GM18873 (cell line): ENCODE measurements at regions not wholly inside any gene's neighbourhood (a gene's known extent, or its start where the extent isn't known, plus 50 kb on each side); places are given as distances from the start of the nearest gene placed in this dataset.
"Not testable (repeated sequence)": the region's sequence is repeated elsewhere in the genome, so short reads cannot be mapped to it uniquely, and the experiment has no call there.

Source experiments
- ATAC-seq: cut with Tn5 transposase; IDR thresholded peaks from one replicate; pipeline ENCODE4 v1.9.1; 2021; ENCODE audit warnings: mild to moderate bottlenecking, moderate library complexity, moderate number of reproducible peaks; ENCODE audit not compliant: unreplicated experiment, low FRiP score

DNA sequence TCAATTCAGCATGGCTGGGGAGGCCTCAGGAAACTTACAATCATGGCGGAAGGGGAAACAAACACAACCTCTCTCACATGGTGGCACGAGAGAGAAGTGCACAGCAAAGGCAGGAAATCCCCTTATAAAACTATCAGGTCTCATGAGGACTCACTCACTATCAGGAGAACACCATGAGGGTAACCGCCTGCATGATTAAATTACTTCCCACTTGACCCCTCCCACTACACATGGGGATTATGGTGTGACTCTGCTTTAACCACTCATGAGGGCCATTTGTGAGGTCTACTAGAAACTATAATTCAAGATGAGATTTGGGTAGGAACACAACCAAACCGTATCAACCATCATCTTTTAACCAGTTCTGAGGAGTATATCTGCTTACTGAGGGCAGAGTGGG, 387.4 kb upstream of the NFIA start:
- ATAC-seq = no peak

DNA sequence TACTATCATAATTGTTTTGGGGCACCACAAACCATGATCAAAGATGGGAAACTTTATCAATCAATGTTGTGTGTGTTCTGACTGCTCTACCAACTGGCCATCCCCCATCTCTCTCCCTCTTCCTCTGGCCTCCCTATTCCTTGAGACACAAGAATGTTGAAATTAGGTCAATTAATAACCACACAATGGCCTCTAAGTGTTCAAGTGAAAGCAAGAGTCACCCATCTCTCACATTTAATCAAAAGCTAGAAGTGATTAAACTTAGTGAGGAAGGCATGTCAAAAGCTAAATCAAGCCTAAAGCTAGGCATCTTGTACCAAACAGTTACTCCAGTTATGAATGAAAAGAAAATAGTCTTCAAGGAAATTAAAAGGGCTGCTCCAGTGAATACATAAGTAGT, 390.3 kb upstream of the NFIA start:
- ATAC-seq = no peak

DNA sequence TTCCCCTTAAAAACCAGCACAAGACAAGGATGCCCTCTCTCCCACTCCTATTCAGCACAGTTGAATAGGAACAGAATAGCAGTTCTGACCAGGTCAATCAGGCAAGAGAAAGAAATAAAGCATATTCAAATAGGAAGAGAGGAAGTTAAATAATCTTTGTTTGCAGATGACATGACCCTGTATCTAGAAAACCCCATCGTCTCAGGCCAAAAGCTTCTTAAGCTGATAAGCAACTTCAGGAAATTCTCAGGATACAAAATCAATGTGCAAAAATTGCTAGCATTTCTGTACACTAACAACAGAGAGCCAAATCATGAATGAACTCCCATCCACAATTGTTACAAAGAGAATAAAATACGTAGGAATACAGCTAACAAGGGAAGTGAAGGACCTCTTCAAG, 394.1 kb upstream of the NFIA start:
- ATAC-seq = not testable (repeated sequence)

DNA sequence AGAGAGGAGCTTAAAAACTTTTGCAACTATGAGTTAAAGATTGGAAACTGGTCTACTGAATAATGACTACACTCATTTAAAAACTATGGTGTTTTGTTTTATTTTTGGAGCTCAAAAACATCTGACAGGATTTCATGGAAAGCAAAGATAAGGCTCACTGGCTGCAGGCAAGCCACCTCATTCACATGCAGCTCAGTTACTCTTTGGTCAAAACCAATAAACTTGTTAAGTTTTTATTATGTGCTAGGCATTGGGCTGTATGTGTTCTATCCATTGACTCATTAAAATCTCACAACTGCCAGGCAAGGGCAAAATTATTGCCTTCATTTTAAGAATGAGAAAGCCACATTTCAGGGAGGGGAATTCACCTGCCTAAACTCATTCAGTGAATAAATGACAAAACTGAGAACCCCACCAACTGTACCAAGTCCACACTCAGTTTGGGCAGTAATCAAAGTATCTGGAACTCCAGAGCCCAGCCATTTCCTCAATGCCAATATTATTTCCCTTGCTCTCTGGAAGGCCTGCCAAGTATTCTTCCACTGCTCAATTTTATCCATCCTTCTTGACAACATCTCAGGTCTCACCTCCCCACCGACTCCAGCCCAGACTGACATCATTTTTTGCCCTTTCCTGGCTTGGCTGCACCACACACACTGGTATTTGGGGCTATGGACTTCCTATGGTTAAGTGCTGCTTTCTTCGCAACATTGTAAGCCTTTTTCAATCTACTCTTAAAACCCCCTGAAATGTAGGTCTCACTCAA, 401.1 kb upstream of the NFIA start:
- no peak for ATAC-seq

DNA sequence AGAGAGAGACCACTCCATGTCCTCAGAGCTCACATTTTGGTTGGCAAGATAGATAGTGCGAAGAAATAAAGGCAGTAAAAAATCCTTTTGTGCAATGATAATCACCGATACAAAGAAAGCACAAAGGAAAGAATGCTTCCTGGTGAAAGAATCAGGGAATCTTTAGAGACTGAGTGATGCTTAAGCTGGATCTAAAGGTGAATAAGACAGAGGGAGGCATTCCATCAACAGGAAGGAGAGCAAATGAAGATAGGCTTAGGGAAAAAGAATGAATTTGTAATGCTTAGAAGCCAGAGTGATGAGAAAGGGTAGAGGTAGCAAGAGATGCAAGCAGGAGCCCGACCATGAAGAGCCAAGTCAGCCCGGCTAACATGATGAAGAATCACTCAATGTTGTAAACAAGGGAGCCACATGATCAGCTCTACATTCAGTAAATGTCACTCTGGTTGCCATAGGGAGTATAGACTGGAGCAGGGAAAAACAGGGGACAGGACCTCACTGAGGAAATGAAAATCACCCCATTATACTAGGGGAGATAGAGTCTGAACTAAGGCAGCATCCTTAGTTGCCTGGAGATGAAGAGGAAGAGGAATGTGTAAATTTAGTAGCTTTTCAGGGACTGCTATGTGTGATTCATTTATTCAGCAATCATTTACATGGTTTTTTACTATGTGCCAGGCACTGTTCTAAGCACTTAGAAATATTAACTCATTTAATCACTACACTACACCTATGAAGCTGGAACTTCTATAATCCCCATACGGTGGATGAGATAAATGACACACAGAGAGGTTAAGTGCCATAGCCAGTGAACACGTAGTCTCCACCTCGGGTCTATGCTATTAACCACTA, 402.6 kb upstream of the NFIA start:
- no peak for ATAC-seq

DNA sequence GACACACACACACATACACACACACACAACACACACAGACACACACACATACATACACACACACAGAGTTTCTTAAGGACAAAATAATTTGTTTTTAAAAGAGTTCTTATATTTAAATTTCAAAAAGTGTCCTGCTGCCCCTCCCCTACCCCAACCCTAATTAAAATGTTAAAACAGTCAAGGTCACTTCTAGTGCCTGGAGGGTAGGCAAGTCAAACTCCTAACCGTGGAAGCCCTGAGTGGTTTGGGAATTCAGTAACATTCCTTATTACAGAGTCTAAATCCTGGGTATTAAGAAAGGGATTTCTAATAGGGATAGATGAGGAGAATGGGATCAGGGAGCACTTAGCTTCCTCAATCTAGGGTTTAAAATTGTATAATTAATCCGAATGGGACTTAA, 403.6 kb upstream of the NFIA start:
- ATAC-seq = no peak

DNA sequence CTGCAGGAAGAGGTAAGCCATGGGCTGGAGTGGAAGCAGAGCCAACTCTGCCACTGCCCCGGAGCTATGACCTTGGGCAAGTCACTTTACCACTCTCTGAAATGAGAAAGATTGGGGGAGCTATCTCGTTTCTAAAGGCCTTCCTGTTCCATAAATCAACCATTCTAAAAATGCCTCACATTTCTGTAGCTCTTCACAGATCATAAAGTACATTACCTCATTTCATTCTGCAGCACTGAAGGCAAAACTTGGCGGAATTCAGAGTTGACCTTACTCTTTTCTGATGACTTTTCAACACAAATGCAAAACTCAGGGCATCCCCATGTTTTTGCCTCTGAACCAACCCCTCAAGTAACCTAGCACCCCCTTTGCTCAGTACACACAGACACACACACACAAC, 404.0 kb upstream of the NFIA start:
- no peak for ATAC-seq

DNA sequence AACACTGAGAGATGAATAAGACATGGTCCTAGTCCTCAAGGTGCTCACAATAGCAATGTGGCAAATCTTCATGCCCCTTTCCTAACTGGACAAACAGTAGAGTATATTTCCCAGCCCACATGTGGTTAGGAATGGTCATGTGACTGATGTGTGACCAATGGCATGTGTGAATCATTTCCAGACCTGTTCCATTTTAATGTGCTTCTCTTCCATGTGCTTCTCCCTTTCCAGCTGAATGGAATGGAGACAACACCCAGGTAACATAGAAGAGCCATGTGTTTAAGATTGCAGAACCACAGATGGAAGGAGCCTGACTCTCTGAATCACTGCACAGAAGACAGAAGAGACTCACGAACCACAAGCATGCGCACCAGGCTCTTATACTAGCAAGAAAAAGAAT, 409.9 kb upstream of the NFIA start:
- ATAC-seq = no peak

DNA sequence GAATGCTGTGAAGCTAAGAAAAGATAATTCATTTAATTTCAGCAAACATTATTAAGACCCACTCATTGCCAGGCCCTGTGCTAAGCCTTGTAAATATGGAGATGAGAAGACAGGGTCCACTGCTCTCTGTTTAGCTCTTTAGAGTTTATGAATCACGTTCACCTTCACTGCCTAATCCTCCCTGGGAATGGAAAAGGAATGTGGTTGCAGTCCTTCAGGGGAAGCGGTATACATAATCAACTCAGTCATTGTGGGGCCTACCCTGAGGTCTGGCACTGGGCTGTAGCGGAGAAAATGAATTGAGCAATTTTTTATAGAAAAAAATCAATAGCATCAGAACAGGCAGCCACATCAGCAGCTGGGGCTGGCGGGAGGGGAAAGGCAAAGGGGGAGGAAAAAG, 412.1 kb upstream of the NFIA start:
- ATAC-seq = no peak

DNA sequence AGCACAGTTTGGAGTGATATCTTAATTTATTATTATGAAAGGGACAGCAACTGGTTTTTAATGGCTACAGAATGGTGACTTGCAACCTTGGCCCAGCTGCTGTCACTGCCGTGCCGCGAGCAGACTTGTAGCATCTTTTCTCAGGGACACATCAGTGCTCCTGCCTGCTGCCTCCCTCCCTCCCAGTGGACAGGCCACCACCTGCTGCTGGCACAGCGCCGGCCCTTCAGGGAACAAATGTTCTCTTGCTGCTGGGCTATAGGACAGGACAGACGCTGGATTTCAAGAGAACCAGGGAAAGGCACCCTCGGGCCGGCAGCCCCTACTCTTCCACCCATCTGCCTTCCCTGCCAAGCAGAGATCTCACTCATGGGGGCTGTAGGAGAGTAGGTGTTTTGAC, 413.8 kb upstream of the NFIA start:
- no peak for ATAC-seq

DNA sequence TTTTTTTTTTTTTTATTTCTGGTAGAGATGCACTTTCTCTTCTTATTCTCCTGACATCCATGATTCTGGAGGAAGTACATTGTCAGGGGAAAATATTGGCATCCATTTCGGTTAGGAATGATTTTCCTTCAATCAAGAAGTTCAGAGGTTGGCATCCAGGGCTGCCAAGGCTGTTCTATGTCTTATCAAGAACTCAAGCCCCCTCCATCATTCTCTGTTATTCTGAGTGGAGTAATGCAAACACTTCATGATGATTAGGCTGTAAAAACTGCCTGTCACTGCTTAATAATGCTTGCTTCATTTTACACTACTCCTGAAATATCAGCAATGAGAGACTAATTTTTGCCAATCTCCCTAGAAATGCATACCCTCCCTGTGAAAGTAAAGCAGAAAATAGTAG, 417.1 kb upstream of the NFIA start:
- ATAC-seq = no peak

DNA sequence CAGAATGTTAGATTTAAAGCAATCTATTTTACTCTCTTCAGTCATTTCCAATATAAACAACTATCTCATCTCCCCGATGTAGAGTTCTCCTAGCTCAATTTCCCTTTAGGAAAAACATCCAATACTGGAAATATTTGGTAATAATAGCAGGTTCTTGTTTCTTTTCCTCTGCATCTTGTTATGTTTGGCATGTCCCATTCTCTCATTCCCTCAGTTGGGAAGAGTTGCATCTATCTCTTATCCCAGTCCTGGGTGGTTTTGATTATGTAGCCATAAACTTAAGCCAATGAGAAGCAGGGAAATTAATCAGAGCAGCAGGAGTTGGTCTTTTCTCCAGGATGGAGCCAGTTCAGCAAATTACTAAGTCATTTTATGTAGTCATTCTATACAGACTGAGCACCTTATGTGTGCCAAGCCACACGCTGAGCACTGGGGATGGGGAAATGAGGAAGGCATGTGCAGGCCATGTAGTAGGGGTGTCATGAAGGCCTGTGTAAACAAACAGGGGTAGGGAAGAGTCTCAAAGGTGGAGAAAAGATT, 418.2 kb upstream of the NFIA start:
- no peak for ATAC-seq

DNA sequence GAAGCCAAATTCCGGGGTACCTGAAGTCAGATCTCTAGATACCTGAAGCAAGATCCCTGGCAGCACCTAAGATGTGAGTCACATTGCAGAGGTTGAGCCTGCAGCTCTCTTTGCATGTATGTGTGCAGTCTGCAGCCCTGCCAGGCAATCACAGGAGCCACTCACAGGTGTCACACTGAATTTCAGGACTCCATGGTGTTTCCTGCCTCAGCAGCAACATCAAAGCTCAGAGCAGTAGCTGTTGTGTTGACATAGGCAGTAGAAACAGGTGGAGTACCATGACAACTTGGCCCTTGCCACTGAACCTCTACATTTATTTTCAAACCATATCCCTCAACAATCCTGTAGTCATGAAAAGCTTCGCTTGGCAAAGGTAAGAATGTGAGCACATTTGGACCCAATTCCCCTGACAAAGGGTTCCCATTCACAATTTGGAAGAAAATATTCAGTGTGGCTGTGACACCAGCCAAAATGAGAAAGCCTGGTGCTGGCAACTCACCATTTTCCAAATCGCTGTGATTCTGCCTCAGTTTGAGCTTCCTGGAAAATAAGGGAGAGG, 419.8 kb upstream of the NFIA start:
- ATAC-seq = no peak

DNA sequence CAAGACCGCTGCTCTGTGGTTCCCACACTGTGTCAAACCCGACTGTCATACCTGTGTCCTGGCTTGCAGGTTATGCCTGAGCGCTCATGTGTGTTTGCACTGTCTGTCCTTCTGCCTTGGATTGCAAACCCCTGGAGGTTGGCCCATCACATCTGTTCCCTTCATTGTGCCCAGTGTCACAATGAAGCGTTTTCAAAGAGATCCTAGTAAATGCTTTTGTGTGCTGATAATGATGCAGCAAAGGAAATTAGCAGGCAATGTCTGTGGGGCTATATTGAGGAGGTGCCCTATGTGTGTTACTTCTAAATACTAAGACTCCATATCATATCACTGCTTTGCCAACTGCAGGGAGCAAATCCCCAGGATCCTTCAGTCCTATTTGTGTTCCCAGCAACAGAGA, 424.4 kb upstream of the NFIA start:
- no peak for ATAC-seq

DNA sequence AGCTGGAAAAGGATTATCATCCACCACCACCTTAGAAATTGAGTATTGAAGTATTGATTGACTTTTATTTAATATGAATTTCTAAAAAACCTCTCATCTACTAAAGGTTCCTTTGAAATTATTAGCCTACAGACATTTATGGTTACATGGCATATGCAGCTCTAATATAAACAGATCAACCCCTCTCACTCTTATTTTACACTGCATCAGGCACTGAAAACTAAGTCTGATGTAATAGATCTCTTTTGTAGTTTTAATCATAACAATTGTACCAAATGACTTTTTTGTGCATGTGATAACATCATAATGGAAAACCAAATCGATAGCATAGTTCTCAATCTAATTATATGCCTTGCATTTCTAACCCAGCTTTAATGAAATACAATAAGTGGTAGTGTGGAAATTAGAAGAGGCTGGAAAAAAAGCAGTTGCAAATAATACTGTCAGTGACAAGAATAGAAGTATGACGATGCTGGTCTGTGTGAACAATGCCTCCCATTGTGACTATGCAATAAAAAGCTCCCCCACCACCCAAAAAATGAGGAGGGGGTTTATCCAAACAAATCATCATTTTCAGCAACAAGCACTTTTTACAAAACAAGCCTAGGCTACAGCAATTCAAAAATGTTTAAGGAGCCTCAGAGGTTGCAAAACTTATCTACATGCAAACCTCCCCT, 426.5 kb upstream of the NFIA start:
- ATAC-seq = no peak

DNA sequence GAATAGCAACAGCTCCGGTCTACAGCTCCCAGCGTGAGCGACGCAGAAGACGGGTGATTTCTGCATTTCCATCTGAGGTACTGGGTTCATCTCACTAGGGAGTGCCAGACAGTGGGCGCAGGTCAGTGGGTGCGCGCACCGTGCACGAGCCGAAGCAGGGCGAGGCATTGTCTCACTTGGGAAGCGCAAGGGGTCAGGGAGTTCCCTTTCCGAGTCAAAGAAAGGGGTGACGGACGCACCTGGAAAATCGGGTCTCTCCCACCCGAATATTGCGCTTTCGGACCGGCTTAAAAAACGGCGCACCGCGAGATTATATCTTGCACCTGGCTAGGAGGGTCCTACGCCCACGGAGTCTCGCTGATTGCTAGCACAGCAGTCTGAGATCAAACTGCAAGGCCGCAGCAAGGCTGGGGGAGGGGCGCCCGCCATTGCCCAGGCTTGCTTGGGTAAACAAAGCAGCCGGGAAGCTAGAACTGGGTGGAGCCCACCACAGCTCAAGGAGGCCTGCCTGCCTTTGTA, 442.3 kb upstream of the NFIA start:
- ATAC-seq = not testable (repeated sequence)

DNA sequence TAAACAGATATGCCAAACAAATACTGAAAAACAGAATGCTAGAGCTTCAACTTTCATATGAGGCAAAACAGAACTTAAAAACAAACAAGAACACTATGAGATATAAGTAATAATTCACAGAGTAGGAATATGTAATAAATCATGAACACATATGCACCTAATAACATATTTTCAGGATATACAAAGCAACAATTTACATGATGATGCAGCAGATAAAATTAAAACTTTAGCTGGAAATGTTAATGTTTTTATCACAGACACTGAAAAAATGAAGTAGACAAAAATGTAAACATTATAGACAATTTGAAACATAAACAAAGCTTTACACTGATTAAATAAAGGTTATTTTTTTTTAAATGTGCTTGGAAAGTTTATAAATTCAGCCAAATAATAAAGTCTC, 443.1 kb upstream of the NFIA start:
- no peak for ATAC-seq

DNA sequence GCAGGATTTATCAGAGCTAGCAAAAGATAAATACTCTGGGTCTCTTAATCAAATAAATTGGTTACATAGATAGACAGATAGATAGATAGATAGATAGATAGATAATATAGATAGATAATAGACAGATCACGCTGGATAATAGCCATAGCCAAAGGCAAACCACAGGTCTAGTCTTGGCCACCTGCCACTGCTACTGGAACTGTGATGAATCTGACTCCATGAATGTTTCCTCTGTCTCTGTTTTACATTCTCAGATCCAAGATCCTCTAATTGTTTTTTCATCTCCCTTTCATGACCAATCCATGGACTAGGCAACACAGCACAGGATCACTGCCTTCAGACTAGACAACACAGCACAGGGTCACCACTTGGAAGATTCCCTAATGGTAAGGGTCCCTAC, 444.7 kb upstream of the NFIA start:
- ATAC-seq = no peak

DNA sequence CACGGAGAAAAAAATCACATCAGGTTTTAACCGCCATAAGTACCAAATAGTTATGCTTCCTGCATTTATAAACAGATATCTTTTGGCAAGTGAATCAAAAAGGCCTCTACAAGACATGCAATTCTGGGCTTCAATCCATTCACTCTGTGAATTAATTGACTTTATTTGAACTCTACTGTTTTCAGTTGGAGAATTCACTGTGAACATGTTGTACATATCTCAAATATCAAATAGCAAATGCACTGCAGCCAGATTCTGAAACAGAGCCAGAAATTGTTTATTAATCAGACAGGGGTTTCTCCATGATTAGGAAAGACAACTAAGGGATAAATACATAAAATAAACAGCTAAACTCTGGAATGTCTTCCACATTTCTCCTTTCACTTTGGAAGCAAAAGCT, 445.4 kb upstream of the NFIA start:
- ATAC-seq = no peak

DNA sequence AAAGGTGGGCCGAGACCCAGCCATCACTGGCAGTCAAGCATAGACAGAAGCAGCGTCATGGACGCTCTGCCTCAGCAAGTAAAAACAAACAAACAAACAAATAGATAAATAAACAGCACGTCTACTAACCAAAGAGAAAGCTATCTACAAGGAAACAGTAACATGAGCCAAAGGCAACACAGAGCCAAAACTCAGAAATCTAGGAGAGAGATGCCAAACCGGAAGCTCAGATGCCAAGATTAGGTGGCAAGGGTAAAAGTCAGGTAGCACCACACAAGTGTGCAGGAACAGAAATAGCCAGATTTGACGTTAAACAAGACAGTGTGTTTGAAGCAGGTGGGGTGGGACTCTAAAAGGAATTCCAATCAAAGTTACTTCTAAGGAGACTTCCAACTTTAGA, 448.3 kb upstream of the NFIA start:
- ATAC-seq = no peak

DNA sequence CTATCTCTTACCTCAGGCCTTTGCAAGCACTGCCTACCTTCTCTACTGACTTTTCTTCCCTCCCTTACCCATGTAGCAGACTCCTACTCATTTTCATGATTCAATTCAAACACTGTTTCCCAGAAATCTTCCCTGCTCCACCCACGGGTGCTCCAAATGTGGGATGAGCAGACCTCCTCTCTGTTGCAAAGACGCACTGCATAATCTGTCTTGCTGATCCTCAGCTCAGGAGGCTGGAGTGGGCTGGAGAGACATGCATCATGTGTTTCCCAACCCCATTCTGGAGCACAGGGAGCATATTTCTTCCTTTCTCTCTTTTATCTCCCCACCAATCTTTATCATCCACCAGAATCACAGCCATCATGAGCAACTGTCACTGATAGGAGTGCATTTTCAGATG, 459.9 kb upstream of the NFIA start:
- no peak for ATAC-seq
